ENCODE measurements at regions not wholly inside any gene's neighbourhood (a gene's known extent, or its start where the extent isn't known, plus 50 kb on each side); places are given as distances from the start of the nearest gene placed in this dataset.

DNA sequence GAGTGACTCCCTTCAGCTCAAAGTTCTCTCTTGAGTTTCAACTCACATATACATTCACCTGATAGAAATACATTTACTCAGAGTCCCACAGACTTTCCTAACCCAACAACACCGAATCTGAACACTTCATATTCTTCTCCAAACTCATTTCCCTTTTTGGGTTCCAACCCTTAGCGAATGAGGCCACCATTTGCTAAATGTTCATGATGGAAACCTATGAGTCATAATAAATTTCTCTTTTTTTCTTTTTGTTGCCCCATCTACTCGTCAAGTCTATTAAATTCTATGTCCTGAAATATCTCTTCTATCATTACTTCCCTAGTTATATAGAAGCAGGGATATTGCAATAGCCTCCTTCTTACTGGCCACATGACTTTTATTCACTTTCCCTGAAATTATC lies 100.1 kb downstream of the HLX start:
- in situ Hi-C loops (cut with MboI; ENCODE audit: low sequenced_read_pairs): no loop called here

DNA sequence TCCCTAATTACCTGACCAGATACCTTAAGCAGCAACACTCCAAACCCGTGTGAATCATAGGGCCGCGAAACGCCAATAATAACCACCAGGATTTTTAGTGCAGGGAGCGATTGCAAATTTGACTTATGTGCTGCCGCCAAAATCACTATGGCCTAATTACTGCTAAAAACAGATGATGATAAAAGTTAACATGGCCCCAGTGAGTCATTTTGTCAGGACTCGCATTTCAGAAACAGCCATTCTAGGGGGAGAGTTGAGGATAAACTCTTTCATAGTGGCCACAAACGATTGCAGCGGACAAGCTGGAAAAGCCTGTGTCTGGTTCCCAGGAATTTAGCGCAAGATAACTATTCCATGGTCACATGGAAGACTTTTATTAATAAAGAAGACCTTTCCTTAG lies 103.4 kb downstream of the HLX start:
- in situ Hi-C loops (cut with MboI; ENCODE audit: low sequenced_read_pairs): no loop called here

DNA sequence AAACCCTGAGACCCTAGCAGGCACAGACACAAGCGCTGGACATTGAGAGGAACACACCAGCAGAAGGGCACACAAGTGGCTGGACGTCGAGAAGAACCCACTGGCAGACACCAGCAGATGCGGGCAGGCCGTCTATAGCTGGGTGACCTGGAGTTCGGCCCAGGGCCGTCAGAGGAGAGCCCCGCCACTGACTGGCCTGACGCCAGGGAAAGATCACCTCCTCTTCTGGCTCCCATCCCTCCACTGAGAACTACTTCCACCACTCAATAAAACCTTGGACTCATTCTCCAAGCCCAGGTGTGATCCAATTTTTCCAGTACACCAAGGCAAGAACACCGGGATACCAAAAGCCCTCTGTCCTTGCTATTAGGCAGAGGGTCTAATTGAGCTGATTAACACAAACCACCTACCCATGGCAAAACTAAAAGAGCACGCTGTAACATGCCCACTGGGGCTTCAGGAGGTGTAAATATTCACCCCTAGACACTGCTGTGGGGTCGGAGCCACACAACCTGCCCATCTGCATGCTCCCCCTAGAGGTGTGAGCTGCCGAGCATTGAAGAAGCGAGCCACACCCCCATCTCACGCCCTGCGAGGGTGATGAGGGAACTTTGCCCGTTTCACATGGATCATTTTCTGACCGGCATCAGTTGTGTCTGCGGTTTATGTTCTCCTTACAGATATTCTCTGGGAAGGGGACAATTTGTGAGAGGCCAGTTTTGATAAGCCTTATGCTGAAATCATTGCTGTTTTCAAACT lies 104.8 kb downstream of the HLX start:
- in situ Hi-C loops (cut with MboI; ENCODE audit: low sequenced_read_pairs): no loop called here

DNA sequence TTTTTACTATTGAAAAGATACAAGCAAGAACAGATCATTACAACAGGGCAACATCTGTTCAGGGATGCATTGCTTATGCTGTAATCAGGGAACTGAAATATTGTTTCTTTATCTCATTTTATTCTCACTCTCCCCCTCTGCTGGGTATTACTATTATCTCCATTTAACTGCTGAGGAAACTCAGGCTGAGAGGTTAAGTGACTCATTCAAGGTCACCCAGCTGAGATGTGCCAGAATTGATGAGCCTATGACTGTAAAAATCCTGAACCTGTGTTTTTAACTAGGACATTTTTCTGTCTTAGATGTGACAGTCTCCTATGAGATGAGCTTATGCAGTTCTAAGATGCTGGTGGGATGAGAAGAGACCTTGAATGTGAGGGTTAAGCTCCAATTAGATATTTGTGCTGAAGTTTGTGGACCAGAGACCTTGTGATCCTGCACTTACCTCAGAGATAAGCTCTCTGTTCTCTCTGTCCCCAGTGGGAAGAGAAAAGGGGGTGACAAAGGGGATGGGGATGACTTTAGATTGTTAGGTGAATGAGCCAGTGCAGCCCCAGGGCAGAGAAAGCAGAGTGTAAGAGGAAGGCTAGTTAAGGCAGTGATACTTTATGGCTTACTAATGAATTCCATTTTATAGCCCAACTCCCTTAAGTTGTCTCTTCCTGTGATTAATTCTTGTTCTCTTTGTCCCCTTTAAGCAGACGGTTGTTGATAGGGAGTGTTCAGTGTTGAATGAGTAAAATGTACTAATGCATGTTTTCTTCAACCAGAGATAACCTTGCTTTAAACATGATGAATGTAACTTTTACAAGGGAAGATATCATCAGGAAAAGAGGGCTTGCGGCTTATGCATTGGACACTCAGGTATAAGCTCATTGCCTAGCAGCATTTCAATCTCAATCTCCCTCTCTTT lies 111.4 kb downstream of the HLX start:
- in situ Hi-C loops (cut with MboI; ENCODE audit: low sequenced_read_pairs): no loop called here

DNA sequence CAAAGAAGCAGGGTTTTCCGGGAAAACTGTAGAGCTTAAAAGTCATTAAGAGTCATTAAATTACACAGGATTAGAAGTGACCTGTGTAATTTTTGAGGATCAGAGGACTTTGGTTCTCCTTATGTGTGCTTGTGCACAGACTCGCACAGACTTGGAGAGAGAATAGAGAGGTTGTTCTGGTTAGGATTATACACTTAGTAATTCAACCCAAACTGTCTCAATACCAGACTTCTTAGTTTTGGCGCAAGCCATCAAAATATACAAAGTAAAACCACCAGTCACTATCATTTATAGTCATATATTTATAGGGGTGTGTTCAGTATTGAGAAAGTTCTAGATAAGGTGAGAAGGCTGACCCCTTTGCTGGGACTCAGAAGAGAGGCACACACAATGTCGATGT lies 112.3 kb downstream of the HLX start:
- in situ Hi-C loops (cut with MboI; ENCODE audit: low sequenced_read_pairs): no loop called here

DNA sequence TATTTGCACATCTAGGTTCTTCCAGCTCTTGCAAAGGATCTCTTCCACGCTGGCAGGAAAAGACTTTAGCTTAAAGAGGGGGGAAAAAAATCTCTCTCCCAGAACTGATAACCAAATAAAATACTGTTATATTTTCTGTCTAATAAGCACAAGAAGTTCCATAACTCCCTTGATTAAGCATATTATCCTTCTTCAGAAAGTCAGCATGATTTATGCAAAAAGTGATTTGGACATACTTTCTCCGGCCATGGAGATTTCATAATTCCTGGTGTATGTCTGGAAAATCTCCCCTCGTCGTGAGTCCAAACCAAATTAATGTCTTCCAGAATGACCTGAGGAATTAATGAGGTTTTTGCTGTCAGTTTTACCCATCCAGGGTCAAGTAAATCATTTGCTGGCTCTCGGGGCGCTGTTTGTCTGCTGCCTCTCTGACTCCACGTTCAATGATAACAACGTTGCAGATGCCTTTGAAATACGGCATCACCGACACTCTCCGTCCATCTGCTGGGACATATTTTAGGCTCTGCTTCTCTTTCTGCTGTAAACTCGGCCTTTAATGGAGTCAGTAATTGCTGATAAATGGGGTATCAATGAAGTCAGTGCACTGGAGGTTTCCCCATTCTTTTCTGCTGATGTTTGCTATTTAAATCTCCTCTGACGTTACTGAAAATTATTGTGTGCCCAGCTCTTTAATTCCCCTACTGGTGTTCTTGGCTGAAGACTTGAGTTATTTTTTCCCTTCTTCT lies 112.9 kb downstream of the HLX start:
- in situ Hi-C loops (cut with MboI; ENCODE audit: low sequenced_read_pairs): no loop called here

DNA sequence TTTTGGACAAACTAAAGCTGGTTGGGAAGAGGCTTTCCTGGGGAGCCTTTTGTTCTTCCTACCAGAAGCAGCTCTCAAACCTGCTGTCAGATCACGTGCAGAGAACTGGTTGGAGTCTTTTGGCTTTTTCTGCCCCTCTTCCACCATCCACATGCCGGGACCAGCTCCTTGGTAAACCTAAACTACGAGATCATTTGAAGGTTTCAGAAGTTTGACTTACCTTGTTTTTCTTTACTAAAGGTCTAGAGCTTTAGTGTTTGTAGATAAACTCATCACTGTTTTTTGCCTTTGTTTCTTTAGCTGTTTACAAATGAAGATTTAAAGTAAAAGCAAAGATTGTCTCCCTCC lies 113.4 kb downstream of the HLX start:
- in situ Hi-C loops (cut with MboI; ENCODE audit: low sequenced_read_pairs): no loop called here

DNA sequence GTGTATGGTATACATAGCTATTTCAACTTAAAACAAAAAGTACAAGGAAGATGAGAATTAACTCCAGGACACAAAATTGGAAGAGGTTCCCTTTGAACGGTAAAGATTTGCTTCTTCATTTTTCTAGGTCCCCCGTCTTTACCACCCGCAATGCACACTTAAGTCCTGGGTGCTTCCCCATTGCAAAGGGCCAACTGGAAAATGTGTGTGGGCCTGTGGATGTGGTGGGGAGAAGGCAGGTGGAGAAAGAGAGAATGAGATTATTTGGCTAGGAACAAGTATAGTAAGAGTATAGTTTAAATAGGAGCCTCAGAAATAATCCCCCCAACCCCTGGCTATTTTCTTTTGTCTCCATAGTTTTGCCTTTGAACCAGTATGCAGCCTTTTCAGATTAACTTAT lies 115.4 kb downstream of the HLX start:
- in situ Hi-C loops (cut with MboI; ENCODE audit: low sequenced_read_pairs): no loop called here

DNA sequence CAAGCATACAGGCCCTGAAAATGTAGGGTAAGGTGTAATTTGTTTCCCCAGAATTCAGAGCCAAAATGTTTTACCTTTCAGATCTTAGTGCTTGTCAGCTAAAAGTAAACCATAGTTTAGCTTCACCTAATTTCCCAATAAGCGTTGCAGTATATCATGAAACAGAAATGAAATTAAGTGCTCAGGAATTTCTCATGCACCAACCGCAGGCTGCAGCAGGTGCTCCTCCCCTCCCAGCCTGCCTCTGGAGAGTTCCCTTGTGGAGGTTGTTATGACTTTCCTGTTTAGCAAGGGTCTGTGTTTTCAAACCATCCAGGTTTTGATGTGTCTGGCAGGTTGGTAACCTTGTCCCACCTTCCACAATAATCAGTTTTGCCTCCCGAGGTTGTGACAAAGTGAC lies 118.5 kb downstream of the HLX start:
- in situ Hi-C loops (cut with MboI; ENCODE audit: low sequenced_read_pairs): no loop called here

DNA sequence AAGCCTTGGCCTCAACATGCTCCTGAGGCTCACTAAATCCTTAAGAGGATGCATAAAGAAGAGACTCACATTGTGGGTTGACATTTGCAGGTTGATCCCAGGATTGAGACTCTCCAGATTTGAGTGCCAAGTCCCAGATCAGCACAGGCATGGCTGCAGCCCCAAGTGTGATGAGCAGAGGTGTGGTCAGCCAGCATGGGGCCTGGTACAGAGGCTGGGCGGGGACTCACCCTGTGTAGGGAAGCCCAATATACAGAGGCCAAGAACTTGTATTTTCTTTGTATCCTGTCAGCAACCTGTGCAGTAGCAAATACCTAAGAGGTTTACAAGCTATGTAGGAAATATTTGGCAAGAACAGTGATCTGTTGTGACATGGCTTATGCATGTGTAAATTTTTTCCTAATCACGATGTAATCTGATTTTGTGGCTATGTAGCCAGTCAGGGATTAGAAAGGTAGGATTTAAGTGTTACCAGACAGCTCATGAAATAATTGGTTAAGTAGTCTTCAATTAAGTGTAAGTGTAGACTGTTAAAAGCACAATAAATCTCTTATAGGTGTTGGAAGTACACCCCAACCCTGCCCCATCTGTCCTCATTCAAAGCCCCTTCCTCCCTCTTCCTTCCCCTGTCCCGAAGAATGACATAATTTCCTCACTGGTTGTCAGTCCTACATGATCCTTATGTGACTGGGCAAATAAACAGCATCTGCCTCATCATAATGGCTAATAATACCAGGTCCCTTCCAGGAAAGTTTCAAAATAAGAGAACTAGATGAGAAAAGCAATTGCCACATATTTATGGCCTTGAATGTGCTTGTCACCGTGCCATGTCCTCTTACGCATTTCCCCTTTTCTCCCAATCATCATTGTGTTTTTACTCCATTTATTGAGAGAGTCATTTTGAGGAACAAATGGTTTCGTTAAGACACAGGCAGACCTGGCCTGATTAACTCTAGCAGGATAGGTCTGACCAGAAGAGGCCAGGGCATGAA lies 120.9 kb downstream of the HLX start:
- in situ Hi-C loops (cut with MboI; ENCODE audit: low sequenced_read_pairs): no loop called here

DNA sequence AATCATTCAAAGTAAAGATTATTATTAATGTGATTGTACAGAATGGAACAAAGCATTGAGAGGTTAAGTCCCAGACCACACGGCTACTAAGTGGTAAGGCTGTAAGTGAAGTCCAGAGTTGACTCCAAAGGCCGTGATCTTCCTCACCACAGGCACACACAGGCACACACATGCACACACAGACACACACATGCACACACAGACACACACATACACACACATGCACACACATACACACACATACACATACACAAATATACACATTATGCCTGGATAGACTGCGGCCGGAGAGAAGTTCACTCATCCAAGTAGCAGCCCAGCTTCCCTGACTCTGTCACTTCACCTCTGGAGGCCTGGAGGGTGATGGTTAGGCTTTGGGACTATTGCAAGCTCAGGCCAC lies 121.9 kb downstream of the HLX start:
- in situ Hi-C loops (cut with MboI; ENCODE audit: low sequenced_read_pairs): no loop called here

DNA sequence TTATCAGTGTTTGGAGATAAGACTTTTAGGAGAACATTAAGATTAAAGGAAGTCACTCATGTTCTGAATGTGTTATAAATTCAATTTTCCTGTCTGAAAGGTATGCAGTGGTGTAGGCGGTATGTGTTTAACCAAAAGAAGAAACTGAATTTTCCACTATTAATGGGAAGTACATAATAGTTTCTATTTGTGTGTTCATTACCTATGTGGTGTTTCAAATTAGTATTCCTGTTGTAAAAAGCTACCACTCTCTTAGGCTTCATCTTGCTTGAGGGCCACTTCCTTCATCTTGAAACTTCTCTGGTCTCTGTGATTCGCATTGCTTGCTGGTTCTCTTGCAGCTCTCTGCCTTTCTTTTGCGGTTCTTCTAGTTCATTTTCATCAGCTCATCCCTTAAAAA lies 123.4 kb downstream of the HLX start:
- in situ Hi-C loops (cut with MboI; ENCODE audit: low sequenced_read_pairs): no loop called here

DNA sequence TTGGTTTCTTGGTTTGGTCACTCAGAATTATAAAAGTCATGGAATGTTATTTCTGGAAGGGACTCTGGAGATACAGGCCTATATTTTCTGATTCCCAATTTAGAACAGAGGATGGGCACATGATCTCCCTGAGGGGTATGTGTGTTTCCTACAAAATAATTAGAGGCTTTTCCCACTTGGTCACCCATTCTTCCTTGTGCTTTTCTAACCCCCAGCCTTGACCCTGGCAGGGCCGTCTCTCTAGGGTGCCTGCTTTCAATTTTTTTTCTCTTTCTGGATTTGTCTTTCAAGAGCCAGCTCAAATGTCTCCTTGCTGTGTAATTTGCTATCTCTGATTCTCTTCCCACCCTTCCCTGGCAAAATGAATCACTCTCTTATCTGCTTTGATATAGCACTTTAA lies 131.9 kb downstream of the HLX start:
- in situ Hi-C loops (cut with MboI; ENCODE audit: low sequenced_read_pairs): no loop called here

DNA sequence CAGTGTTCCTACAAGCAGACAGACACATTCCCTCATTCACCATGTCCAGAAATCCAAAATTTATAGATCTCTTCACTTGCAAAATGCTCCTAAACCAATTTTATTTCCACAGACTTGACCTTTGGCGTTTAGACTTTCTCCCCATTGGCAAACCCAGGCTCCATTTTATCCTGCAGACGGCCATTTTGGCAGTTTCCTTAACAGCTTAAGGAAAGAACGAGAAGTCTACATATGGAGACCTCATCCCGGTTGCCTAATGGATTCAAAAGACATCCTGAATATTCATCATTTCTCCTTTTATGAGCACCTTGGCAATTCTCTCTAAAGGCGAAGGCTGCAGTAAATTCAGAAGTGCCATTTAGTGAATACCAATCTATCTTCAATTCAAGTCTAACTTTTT lies 132.9 kb downstream of the HLX start:
- in situ Hi-C loops (cut with MboI; ENCODE audit: low sequenced_read_pairs): no loop called here

DNA sequence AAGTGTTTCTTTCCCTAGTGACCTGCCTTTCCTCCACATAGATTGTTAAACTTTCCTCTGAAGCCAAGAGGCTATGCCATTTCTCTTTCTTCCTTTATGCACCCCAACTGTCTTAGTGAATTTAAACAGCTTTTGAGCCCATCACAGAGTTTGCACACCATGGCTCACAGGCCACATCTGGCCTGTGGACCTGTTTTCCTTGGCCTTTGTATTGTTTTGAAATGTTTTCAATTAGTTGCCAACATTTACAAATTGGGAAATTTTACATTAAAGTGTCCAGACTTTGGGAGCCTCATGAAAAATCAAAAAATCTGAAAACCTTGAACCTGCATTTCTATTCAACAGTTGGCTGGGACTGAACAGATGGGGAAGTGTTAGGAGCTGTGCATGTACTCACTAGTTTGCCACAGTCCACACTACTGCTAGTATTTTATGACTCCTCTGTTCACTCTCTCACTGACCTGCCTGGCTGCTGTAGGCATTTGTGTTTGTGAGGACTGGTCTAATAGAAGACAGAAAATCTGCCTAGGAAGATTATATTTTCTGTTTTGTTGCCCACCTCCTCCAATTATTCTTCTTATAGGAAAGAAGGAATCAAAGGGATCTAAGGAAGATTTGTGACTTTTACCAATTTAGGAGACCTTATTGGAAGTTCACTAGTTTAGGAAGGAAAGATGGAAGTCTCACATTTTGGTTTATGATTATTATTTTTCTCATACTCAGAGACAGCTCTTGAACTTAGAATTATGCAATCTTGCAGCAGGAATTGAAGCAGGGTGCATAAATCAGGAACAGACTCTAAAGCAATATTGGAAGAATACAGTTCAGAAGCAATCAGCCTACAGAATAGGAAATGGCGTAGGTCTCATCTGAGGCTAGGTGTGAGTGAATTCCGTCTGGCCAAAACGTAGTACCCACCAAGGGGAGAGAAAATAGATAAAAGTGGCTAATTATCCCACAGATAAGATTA lies 134.7 kb downstream of the HLX start:
- in situ Hi-C loops (cut with MboI; ENCODE audit: low sequenced_read_pairs): no loop called here

DNA sequence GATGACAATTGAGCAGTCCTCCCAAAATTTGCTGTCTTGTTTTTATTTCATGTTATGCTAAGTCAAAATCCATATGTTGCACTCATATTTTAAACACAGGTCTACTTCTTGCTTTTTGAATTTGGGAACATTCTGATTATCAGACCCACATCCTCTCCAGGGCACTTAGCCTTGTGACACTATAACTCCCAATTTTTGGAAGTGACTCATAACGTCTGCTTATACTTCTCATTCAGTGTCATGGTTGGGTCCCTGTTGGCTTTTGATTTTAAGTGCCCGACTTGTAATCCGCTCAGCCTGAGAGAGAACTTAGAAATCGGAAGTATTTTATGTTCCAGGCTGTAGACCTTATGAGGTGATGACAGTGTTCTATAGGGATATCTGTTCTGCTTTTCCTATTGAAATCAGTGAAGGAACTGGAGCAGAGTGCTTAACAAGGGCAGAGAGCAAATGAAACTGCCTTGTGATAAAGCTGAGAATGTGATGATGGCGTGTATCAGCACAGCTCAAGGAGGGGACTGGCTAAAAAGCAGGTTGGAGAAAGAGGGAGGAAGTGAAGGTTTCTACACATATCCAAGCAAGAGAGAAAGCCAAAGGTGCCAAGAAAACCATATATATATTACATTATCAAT lies 136.0 kb downstream of the HLX start:
- in situ Hi-C loops (cut with MboI; ENCODE audit: low sequenced_read_pairs): no loop called here

DNA sequence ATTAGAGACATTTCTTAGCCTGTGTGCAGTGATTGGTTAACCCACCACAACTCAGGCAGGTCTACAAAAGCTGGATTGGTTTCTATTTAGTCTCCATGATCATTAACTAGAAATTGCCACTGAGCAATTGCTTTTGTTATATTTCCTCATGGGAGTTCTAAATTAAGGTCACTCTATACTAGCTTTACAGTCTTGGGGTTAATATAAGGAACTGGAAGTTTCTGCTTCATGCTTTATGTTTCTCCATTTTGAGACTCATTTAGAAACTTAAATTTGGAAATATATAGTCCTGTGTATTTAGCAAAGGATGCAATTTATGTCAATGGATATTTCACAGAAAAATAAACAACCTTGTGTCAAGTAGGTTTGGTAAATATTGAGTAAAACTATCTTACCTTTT lies 137.5 kb downstream of the HLX start:
- in situ Hi-C loops (cut with MboI; ENCODE audit: low sequenced_read_pairs): no loop called here

DNA sequence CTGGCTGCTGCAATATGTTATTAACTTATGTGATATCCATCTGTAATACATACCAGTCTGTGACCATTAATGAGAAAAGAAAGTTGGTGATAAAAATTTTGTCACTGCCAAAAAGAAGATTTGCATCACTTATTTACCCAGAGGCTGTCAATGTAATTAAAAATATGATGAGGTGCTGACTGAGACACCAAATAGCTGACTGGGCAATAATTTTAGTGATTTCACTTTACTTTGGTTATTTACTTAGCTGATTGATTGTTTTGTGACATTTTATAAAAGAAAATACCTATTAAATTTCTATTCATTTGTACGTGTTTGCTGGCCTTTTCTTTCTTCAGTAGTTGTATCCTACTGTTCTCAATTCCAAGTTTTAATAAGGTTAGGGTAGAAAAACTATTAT lies 139.2 kb downstream of the HLX start:
- in situ Hi-C loops (cut with MboI; ENCODE audit: low sequenced_read_pairs): no loop called here

DNA sequence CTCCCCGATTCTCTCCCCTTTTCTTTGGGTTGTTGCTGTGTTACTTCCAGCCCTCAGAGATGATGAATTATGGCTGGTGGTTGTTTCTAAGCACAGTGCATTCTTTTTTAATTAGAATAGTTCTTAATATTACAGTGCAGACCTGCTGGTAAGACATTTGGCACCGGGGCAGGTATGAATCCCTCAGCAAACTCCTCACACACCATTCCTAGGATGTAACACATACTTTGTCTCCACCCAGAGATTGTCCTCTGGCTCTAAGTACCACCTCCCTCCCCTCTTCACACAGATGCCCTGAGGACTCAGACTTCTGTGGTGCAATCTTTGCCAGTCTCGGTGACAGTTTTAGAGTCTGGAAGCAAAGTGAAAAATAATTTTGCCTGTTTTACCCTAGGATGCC lies 143.1 kb downstream of the HLX start:
- in situ Hi-C loops (cut with MboI; ENCODE audit: low sequenced_read_pairs): no loop called here

All from HL-60/S4 (cell line).